Spleen (tissue), 11 donors: ENCODE measurements at regions not wholly inside any gene's neighbourhood (a gene's known extent, or its start where the extent isn't known, plus 50 kb on each side); places are given as distances from the start of the nearest gene placed in this dataset.

Source experiments
- DNase-seq: peaks from one replicate; pipeline ENCODE4 v3.0.0-alpha.2; 2020
- H3K27ac ChIP-seq, 8 donors: fragments of 200-600 bp; sonication (generic) in 7 of 8; 1 replicate in 4 of 8; 2 replicates in 4 of 8; pipeline versions ENCODE4 v1.5.0 to v1.8.0; 2016 to 2021; ENCODE audit warnings: inconsistent platforms in 4 of 8, mild to moderate bottlenecking in 4 of 8, moderate library complexity in 1 of 8
- H3K27me3 ChIP-seq, 7 donors: fragments of 200-600 bp; sonication (generic) in 6 of 7; replicated peaks in 1 of 7; 1 replicate in 4 of 7; 2 replicates in 3 of 7; pipeline versions ENCODE4 v1.5.0 to v1.8.0; 2016 to 2021; ENCODE audit warnings: inconsistent platforms in 3 of 7, mild to moderate bottlenecking in 1 of 7
- H3K36me3 ChIP-seq, 6 donors: fragments of 200-600 bp; sonication (generic) in 5 of 6; 1 replicate in 4 of 6; 2 replicates in 2 of 6; pipeline versions ENCODE4 v1.5.0 to v1.8.0; 2016 to 2021; ENCODE audit warnings: inconsistent platforms in 2 of 6
- H3K4me1 ChIP-seq, 6 donors: fragments of 200-600 bp; sonication (generic) in 5 of 6; 1 replicate in 3 of 6; 2 replicates in 3 of 6; pipeline versions ENCODE4 v1.5.0 to v1.8.0; 2016 to 2021; ENCODE audit warnings: inconsistent platforms in 3 of 6
- H3K4me3 ChIP-seq, 8 donors: fragments of 200-600 bp; sonication (generic) in 7 of 8; 1 replicate in 4 of 8; 2 replicates in 4 of 8; pipeline versions ENCODE4 v1.5.0 to v1.8.0; 2016 to 2021; ENCODE audit warnings: inconsistent platforms in 4 of 8, mild to moderate bottlenecking in 4 of 8, moderate library complexity in 2 of 8
- H3K9me3 ChIP-seq, 8 donors: fragments of 200-600 bp; sonication (generic) in 7 of 8; 1 replicate in 4 of 8; 2 replicates in 4 of 8; pipeline versions ENCODE4 v1.5.0 to v1.8.0; 2016 to 2021; ENCODE audit warnings: inconsistent platforms in 4 of 8
- POLR2A ChIP-seq, 3 donors: fragments of 450-650 bp; IDR thresholded peaks; one replicate each; pipeline ENCODE4 v1.5.1; 2017; ENCODE audit warnings: antibody characterized with exemption in 3 of 3, mild to moderate bottlenecking in 1 of 3
- POLR2AphosphoS5 ChIP-seq, 3 donors: sonication (generic); formaldehyde crosslinking; IDR thresholded peaks; one replicate each; pipeline ENCODE4 v1.5.1; 2017; ENCODE audit warnings: antibody characterized with exemption in 3 of 3
- WGBS, 5 donors: extraction: QIAGEN DNeasy Blood & Tissue Kit in 3 of 5; methylation state at CpG; one replicate each; pipeline versions ENCODE4 v1.1.5 to v1.1.7; 2013 to 2018; 5-methylcytosine and 5-hydroxymethylcytosine counted together
- intact Hi-C: fragments of 100-400 bp; cut with DNase I; formaldehyde crosslinking; loops from one replicate; pipeline ENCODE4 v1.15.0; 2023; ENCODE audit warnings: low total_unique reads
- TF ChIP-seq, protein P1 (sequence below), 11 experiments: fragments of 200-600 bp in 7 of 11; fragments of 450-650 bp in 4 of 11; sonication (generic) in 4 of 11; IDR thresholded peaks in 8 of 11; conservative IDR thresholded peaks in 3 of 11; 1 replicate in 7 of 11; 2 replicates in 4 of 11; pipeline versions ENCODE4 v1.4.0 to v1.8.0; 2016 to 2021; ENCODE audit warnings: antibody characterized with exemption in 11 of 11, inconsistent platforms in 4 of 11, mild to moderate bottlenecking in 1 of 11
- donor health status: healthy with polysubstance abuse.
- donor health status: DM: no; HTN: no; CAD: no; lungs with moderate emphysema.
- donor health status: DM: no; HTN: no; CAD: no.
- donor health status: Bipolar disorder and iron deficiency.
- donor health status: healthy.
- donor health status: DM: no; HTN: no; CAD: no.
- donor health status: DM: yes; HTN: yes; CAD: no.

DNA sequence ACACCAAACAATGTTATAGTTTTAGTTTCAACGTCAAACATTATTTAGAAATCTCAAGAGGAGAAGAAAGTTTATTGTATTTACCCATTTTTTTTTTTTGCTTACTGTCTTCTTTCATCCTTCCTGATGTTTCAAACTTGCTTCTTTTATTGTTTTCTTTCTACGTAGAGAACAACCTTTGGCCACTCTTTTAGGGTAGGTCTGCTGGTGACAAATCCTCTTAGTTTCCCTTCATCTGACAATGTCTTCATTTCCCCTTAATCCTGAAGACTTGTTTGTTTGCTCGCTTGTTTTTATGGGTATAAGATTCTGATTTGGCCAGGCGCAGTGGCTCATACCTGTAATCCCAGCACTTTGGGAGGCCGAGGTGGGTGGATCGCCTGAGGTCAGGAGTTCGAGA lies 89.1 kb downstream of the RHOU start:
- TF ChIP-seq POLR2A (IDR thresholded peaks at IDR 0.05): no peak
- TF ChIP-seq POLR2AphosphoS5 (IDR thresholded peaks at IDR 0.05): no peak
- TF ChIP-seq, protein P1, sequence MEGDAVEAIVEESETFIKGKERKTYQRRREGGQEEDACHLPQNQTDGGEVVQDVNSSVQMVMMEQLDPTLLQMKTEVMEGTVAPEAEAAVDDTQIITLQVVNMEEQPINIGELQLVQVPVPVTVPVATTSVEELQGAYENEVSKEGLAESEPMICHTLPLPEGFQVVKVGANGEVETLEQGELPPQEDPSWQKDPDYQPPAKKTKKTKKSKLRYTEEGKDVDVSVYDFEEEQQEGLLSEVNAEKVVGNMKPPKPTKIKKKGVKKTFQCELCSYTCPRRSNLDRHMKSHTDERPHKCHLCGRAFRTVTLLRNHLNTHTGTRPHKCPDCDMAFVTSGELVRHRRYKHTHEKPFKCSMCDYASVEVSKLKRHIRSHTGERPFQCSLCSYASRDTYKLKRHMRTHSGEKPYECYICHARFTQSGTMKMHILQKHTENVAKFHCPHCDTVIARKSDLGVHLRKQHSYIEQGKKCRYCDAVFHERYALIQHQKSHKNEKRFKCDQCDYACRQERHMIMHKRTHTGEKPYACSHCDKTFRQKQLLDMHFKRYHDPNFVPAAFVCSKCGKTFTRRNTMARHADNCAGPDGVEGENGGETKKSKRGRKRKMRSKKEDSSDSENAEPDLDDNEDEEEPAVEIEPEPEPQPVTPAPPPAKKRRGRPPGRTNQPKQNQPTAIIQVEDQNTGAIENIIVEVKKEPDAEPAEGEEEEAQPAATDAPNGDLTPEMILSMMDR (IDR thresholded peaks at IDR 0.05 in 8 of 11, conservative IDR thresholded peaks at IDR 0.05 in 3 of 11): no peak
- Histone ChIP-seq H3K4me3 (no peak overlapping the region), H3K9me3 (no peaks in the 10 kb centered on the region), H3K27me3 (peaks cover 0 to 14% (median 0%) of the 10 kb centered on the region in 7 donors), H3K27ac (no peak overlapping the region), H3K4me1 (peaks cover 4 to 19% (median 12%) of the 10 kb centered on the region in 6 donors), H3K36me3 (no peaks in the 10 kb centered on the region)
- 93 to 97% (median 96%) methylated on average over 7 of the region's 7 CpGs for WGBS, 5 donors
- intact Hi-C loops: no loop called here
- DNase-seq: no peak

DNA sequence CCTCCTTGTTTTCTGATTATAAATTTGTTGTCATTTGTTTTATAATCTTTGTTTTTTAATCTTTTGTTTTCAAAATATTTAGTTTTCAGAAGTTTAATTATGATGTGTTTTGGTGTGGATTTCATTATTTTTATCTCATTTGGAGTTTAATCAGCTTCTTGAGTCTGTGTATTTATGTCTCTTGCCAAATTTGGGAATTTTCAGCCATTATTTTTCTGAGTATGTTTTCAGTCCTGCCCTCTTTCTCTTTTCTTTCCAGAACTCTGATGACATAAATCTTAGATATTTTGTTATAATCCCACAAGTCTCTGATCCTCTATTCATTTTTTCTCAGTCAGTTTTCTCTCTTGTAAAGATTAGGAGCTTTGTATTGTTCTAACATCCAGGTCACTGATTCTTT lies 89.8 kb downstream of the RHOU start:
- Histone ChIP-seq H3K4me3 (no peak overlapping the region), H3K27me3 (peaks cover 0 to 14% (median 0%) of the 10 kb centered on the region in 7 donors)

GRCh38 chr1:228825840-228826484 lies 90.7 kb downstream of the RHOU start:
- Histone ChIP-seq H3K4me3 (no peak overlapping the region), H3K4me1 (peaks cover 4 to 19% (median 12%) of the 10 kb centered on the region in 6 donors), H3K36me3 (no peaks in the 10 kb centered on the region), H3K27ac (peak overlapping the region in 2 of 8 donors; percentile 14 to 35), H3K27me3 (peaks cover 0 to 14% (median 0%) of the 10 kb centered on the region in 7 donors), H3K9me3 (no peaks in the 10 kb centered on the region)
- no peak for DNase-seq
- intact Hi-C loops: no loop called here
- TF ChIP-seq, protein P1 (IDR thresholded peaks at IDR 0.05 in 8 of 11, conservative IDR thresholded peaks at IDR 0.05 in 3 of 11): no peak
- no peak for TF ChIP-seq POLR2A (IDR thresholded peaks at IDR 0.05)
- TF ChIP-seq POLR2AphosphoS5 (IDR thresholded peaks at IDR 0.05): no peak
- WGBS, 5 donors: 20 to 32% (median 25%) methylated on average over 5 of the region's 5 CpGs

More for the DNA sequence above, 89.8 kb downstream of the RHOU start:
- intact Hi-C loops: no loop called here
- Histone ChIP-seq H3K27ac (no peak overlapping the region), H3K4me1 (peaks cover 4 to 19% (median 12%) of the 10 kb centered on the region in 6 donors), H3K9me3 (no peaks in the 10 kb centered on the region), H3K36me3 (no peaks in the 10 kb centered on the region)
- DNase-seq: no peak
- no peak for TF ChIP-seq POLR2AphosphoS5 (IDR thresholded peaks at IDR 0.05)

DNA sequence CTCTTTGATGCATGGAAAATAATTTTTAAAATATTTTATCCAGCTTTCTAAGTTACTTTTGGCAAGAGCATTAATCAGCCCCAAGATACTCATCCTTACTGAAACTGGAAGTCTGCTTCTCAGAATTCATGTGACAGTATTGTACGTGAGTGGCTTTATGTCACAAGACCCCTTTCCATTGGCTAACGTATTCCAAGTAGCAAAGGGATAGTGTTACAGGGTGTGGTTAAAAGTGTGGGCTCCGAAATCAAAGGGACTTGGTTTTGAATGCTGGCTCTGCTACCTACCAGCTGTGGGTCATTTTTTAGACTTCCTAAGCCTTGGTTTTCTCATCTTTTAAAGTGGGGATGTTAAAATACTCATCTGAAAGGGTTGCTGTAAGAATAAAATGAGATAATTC lies 91.7 kb downstream of the RHOU start:
- no peaks in the 10 kb centered on the region for H3K9me3 ChIP-seq
- no peaks in the 10 kb centered on the region for H3K36me3 ChIP-seq
- no peak overlapping the region for H3K4me3 ChIP-seq
- H3K27me3 ChIP-seq: peaks cover 0 to 14% (median 0%) of the 10 kb centered on the region in 7 donors
- peak overlapping the region in 2 of 8 donors; percentile 14 to 22 for H3K27ac ChIP-seq
- TF ChIP-seq, protein P1 (IDR thresholded peaks at IDR 0.05 in 8 of 11, conservative IDR thresholded peaks at IDR 0.05 in 3 of 11): no peak
- TF ChIP-seq POLR2AphosphoS5 (IDR thresholded peaks at IDR 0.05) (no peak), POLR2A (IDR thresholded peaks at IDR 0.05) (no peak)
- peaks cover 4 to 19% (median 12%) of the 10 kb centered on the region in 6 donors for H3K4me1 ChIP-seq
- DNase-seq: no peak
- intact Hi-C loops: no loop called here
- WGBS, 5 donors: 28 to 45% (median 34%) methylated on average over 3 of the region's 3 CpGs
